ENCODE measurements at regions not wholly inside any gene's neighbourhood (a gene's known extent, or its start where the extent isn't known, plus 50 kb on each side); places are given as distances from the start of the nearest gene placed in this dataset.

DNA sequence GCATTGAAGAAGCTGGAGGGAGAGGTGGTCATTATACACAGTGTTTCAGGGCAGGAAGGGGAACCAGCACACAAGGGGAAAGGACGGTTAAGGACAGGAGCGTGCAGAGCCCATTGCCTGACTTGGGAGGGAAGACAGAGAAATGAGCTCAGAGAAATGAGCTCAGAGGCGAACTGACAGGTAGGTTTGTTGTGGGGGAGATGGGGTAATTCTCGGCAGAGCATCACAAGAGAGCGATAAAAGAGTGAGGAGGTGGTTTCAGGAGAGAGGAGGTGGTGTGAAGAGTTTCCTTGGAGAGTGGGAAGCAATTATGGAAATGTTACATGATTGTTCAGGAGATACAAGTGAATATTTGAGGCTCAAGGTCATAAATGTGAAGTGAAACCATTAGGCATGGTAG is 61.0 kb downstream of the MRGPRX1 start:
- Histone ChIP-seq H4K20me1 (ENCODE audit: insufficient read depth, low read length, poor library complexity, severe bottlenecking) (no peaks in the 10 kb centered on the region), H3K4me1 (ENCODE audit: insufficient read depth, low read length, poor library complexity, severe bottlenecking) (no peaks in the 10 kb centered on the region), H3K79me2 (ENCODE audit: insufficient read depth, low read length) (no peaks in the 10 kb centered on the region), H3K36me3 (ENCODE audit: insufficient read depth, low read length) (no peaks in the 10 kb centered on the region), H2AFZ (ENCODE audit: low read length) (no peak overlapping the region), H3K27me3 (ENCODE audit: insufficient read depth, low read length, poor library complexity, severe bottlenecking) (no peaks in the 10 kb centered on the region), H3F3A (ENCODE audit: low read depth) (no peaks in the 10 kb centered on the region), H3K9me3 (ENCODE audit: insufficient read depth, low read depth, low read length) (no peaks in the 10 kb centered on the region), H3K4me2 (ENCODE audit: low read depth, low read length, poor library complexity, severe bottlenecking) (no peak overlapping the region), H3K4me3 (ENCODE audit: low read length, poor library complexity, severe bottlenecking) (no peak overlapping the region), H3K9ac (ENCODE audit: low read depth, low read length, poor library complexity, severe bottlenecking) (no peak overlapping the region), H3K9me2 (replicated peaks; ENCODE audit: low read depth, low read length) (no peaks in the 10 kb centered on the region)
- no peak for TF ChIP-seq EZH2phosphoT487 (IDR thresholded peaks at IDR 0.05; ENCODE audit: borderline replicate concordance)
- TF ChIP-seq, protein P1, sequence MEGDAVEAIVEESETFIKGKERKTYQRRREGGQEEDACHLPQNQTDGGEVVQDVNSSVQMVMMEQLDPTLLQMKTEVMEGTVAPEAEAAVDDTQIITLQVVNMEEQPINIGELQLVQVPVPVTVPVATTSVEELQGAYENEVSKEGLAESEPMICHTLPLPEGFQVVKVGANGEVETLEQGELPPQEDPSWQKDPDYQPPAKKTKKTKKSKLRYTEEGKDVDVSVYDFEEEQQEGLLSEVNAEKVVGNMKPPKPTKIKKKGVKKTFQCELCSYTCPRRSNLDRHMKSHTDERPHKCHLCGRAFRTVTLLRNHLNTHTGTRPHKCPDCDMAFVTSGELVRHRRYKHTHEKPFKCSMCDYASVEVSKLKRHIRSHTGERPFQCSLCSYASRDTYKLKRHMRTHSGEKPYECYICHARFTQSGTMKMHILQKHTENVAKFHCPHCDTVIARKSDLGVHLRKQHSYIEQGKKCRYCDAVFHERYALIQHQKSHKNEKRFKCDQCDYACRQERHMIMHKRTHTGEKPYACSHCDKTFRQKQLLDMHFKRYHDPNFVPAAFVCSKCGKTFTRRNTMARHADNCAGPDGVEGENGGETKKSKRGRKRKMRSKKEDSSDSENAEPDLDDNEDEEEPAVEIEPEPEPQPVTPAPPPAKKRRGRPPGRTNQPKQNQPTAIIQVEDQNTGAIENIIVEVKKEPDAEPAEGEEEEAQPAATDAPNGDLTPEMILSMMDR (conservative IDR thresholded peaks at IDR 0.05; ENCODE audit: low read length), result no peak

DNA sequence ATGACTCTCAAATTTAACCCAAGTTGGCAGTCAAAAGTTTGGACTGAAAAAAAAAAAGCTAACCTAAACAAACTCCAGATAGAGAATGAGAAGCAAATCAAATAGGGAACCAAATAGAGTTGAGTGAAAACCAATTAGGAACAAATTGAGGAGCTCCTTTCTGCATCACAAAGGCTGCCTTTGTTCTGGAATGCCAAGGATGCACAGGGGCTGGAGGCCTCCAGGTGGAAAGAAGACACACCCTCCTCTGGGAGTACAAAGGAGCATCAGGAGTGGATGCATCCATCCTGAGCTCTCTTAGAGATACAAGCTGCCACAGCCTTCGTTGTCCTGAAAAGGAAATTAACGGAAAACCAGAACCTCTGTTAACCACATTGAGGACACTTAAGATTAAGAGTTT is 73.3 kb downstream of the MRGPRX1 start:
- H3K9me3 ChIP-seq (ENCODE audit: insufficient read depth, low read depth, low read length), result no peaks in the 10 kb centered on the region
- no peaks in the 10 kb centered on the region for H4K20me1 ChIP-seq (ENCODE audit: insufficient read depth, low read length, poor library complexity, severe bottlenecking)
- no peaks in the 10 kb centered on the region for H3K9me2 ChIP-seq (replicated peaks; ENCODE audit: low read depth, low read length)
- H3K9ac ChIP-seq (ENCODE audit: low read depth, low read length, poor library complexity, severe bottlenecking), result no peak overlapping the region
- H2AFZ ChIP-seq (ENCODE audit: low read length), result no peak overlapping the region
- no peaks in the 10 kb centered on the region for H3K27me3 ChIP-seq (ENCODE audit: insufficient read depth, low read length, poor library complexity, severe bottlenecking)
- no peaks in the 10 kb centered on the region for H3K79me2 ChIP-seq (ENCODE audit: insufficient read depth, low read length)
- no peak for TF ChIP-seq EZH2phosphoT487 (IDR thresholded peaks at IDR 0.05; ENCODE audit: borderline replicate concordance)
- TF ChIP-seq, protein P1 (conservative IDR thresholded peaks at IDR 0.05; ENCODE audit: low read length), result no peak
- H3K4me1 ChIP-seq (ENCODE audit: insufficient read depth, low read length, poor library complexity, severe bottlenecking), result no peaks in the 10 kb centered on the region
- no peaks in the 10 kb centered on the region for H3F3A ChIP-seq (ENCODE audit: low read depth)
- H3K36me3 ChIP-seq (ENCODE audit: insufficient read depth, low read length), result no peaks in the 10 kb centered on the region
- H3K4me2 ChIP-seq (ENCODE audit: low read depth, low read length, poor library complexity, severe bottlenecking), result no peak overlapping the region
- no peak overlapping the region for H3K4me3 ChIP-seq (ENCODE audit: low read length, poor library complexity, severe bottlenecking)

DNA sequence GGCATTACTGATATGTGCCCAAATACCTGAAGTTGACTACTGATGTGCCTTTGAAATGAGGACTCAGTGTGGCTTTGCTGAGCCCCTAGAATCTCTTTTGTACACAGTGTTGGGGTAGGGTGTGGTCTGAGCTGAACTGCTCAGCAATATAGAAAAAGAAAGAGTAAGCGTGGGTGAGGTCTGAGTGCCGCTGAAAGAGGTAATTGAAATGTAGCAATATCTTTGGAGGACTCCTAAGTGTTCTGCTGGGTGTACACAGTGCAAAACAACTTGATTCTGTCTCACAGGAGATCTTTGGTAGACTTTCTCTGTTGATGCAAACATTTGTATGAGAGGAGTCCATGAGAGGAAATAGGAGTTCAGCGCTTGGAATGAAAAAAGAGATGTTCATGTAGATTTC is 73.7 kb upstream of the PTPN5 start:
- Histone ChIP-seq H3K4me1 (ENCODE audit: insufficient read depth, low read length, poor library complexity, severe bottlenecking) (no peaks in the 10 kb centered on the region), H4K20me1 (ENCODE audit: insufficient read depth, low read length, poor library complexity, severe bottlenecking) (no peaks in the 10 kb centered on the region), H3K4me3 (ENCODE audit: low read length, poor library complexity, severe bottlenecking) (no peak overlapping the region), H3K36me3 (ENCODE audit: insufficient read depth, low read length) (no peaks in the 10 kb centered on the region), H3K9ac (ENCODE audit: low read depth, low read length, poor library complexity, severe bottlenecking) (no peak overlapping the region), H3K9me3 (ENCODE audit: insufficient read depth, low read depth, low read length) (no peaks in the 10 kb centered on the region), H2AFZ (ENCODE audit: low read length) (no peak overlapping the region), H3K4me2 (ENCODE audit: low read depth, low read length, poor library complexity, severe bottlenecking) (no peak overlapping the region), H3K27me3 (ENCODE audit: insufficient read depth, low read length, poor library complexity, severe bottlenecking) (no peaks in the 10 kb centered on the region), H3K79me2 (ENCODE audit: insufficient read depth, low read length) (no peaks in the 10 kb centered on the region), H3K9me2 (replicated peaks; ENCODE audit: low read depth, low read length) (no peaks in the 10 kb centered on the region), H3F3A (ENCODE audit: low read depth) (no peaks in the 10 kb centered on the region)
- no peak for TF ChIP-seq EZH2phosphoT487 (IDR thresholded peaks at IDR 0.05; ENCODE audit: borderline replicate concordance)
- TF ChIP-seq, protein P1 (conservative IDR thresholded peaks at IDR 0.05; ENCODE audit: low read length), result no peak

Data from Loucy (cell line).